HG03520 (cell line): ENCODE measurements at regions not wholly inside any gene's neighbourhood (a gene's known extent, or its start where the extent isn't known, plus 50 kb on each side); places are given as distances from the start of the nearest gene placed in this dataset.
"Not testable (repeated sequence)": the region's sequence is repeated elsewhere in the genome, so short reads cannot be mapped to it uniquely, and the experiment has no call there.

Experiments used
- ATAC-seq: cut with Tn5 transposase; IDR thresholded peaks from one replicate; pipeline ENCODE4 v1.9.1; 2021; ENCODE audit warnings: mild to moderate bottlenecking, moderate library complexity; ENCODE audit not compliant: unreplicated experiment

DNA sequence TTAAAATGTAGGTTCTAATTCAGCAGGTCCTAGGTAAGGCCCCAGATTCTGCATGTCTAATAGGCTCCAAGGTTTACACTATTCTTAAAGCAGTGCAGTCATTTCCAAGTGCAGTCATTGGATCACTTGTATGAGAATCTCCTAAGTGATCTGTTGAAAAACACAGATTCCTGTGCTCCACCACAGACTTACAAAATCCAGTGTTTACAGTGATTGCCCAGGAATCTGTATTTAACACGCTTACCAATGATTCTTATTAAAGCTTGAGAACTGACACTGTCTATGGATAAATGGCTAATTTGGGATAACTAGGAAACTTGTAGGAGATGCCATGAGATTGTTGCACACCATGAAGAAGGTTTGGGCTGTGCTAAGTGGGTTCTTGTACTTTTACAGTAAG, 104.6 kb upstream of the PLEKHG1 start:
- no peak for ATAC-seq

GRCh38 chr6:150496629-150497028, 103.1 kb upstream of the PLEKHG1 start:
- ATAC-seq: no peak

DNA sequence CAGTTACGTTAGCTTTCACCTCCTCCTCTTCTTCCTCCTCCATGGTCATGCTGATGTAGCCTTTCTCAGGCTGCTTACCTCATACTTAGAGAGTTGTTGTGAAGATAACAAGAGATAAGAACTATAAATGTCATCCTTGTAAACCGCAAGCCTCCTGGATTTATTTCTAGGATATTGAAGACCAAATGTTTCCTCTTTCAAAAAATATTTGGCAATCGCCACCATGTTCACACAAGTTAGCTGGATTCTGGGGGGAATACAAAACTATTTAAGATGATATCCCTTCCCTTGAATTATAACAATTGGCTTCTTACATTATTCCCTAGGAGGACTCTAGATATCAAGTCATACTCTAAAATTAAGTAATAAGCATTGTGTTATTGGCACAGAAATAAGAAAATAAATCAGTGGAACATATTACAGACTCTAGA, 99.8 kb upstream of the PLEKHG1 start:
- ATAC-seq: no peak

DNA sequence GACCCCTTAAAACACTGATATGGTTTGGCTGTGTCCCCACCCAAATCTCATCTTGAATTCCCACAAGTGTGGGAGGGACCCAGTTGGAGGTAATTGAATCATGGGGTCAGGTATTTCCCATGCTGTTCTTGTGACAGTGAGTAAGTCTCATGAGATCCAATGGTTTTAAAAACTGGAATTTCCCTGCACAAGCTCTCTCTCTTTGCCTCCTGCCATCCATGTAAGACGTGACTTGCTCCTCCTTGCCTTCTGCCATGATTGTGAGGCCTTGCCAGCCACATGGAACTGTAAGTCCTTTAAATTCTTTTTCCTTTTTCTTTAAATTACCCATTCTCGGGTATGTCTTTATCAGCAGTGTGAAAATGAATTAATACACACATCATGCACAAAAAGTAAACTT, 99.1 kb upstream of the PLEKHG1 start:
- not testable (repeated sequence) for ATAC-seq

- no peak for ATAC-seq
Observed at GRCh38 chr6:150503041-150503440, 96.6 kb upstream of the PLEKHG1 start.

- ATAC-seq: no peak
Observed at GRCh38 chr6:150503586-150504339, 95.9 kb upstream of the PLEKHG1 start.

DNA sequence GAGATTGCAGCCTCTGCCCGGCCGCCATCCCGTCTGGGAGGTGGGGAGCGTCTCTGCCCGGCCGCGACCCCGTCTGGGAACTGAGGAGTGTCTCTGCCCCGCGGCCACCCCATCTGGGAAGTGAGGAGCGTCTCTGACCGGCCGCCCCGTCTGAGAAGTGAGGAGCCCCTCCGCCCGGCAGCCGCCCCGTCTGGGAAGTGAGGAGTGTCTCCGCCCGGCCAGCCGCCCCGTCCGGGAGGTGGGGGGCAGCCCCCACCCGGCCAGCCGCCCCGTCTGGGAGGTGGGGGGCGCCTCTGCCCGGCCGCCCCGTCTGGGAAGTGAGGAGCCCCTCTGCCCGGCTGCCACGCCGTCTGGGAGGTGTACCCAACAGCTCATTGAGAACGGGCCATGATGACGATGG, 92.3 kb upstream of the PLEKHG1 start:
- not testable (repeated sequence) for ATAC-seq

- no peak for ATAC-seq
Observed at GRCh38 chr6:150510576-150510975, 89.1 kb upstream of the PLEKHG1 start.

- ATAC-seq: peak; percentile 65
Observed at GRCh38 chr6:150511313-150511712, 88.4 kb upstream of the PLEKHG1 start.

DNA sequence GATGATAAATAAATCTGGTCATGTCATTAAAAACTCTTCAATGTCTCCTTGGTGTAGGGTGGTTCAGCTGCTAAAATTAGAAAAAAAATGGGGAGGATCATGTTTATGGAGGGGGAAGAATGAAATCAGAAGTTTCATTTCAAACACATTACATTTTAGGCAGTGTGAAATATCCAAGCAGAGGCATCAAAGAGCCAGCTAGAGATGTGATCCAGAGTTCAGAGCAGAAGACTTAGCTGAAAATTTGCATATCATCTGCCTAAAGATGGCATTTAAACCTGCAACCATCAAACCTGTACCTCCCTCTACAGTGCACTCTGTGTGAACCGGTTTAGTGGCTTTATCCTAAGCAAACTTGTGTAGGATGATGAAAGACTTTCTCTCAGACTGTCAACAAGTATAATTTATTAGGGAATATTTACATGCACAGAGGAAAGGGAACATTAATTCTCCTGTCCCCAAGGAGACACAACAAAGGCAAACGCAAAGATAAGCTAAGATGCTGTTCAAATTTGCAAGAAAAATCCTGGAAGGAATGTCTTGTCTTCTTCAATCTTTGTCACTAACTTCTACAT, 84.8 kb upstream of the PLEKHG1 start:
- no peak for ATAC-seq

- no peak for ATAC-seq
Observed at GRCh38 chr6:150516199-150516598, 83.5 kb upstream of the PLEKHG1 start.

- no peak for ATAC-seq
Observed at GRCh38 chr6:150517175-150517574, 82.5 kb upstream of the PLEKHG1 start.

GRCh38 chr6:150521482-150521881, 78.2 kb upstream of the PLEKHG1 start:
- no peak for ATAC-seq

DNA sequence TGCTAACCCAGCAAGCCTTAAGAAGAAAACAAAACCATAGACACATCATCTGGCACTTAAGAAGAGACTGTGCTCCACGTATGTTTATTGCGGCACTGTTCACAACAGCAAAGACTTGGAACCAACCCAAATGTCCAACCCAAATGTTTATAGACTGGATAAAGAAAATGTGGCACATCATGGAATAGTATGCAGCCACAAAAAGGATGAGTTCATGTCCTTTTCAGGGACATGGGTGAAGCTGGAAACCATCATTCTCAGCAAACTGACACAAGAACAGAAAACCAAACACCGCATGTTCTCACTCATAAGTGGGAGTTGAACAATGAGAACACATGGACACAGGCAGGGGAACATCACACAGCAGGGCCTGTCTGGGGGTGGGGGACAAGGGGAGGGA, 76.5 kb upstream of the PLEKHG1 start:
- ATAC-seq: not testable (repeated sequence)

- no peak for ATAC-seq
Observed at GRCh38 chr6:150525300-150525699, 74.4 kb upstream of the PLEKHG1 start.

DNA sequence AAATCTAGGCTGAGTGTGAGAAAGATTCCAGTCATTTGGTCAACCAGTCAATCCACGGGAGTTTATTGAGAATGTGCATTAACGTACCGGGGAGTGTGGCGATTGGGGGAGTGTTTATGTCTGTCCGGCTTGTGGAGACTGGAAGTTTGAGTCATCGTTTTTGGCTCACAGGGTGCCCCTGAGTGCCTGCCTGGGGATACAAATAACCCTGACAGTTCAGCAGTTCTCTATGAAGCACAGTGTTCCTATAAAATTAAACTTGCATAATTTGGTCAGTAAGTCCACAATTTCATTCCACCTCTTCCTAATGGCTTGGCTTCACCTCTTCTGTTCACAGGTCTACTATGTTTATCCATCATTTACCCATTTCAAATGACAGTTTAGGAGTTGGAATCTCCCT, 72.6 kb upstream of the PLEKHG1 start:
- ATAC-seq: no peak

- ATAC-seq: no peak
Observed at GRCh38 chr6:150528648-150529285, 70.9 kb upstream of the PLEKHG1 start.

DNA sequence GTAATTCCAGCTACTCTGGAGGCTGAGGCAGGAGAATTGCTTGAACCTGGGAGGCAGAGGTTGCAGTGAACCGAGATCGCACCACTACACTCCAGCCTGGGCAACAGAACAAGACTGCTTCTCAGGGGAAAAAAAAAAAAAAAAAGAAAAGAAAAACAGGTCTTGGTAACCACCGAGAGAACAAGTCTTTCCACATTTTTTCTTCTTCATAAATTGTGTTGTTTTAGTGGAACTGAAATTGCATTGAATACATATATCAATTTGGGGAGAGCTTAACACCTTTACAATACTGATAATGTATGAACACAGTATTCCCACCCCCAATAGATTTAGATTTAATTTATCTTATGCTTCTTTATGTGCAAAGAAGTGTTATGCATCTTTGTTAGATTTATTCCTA, 70.0 kb upstream of the PLEKHG1 start:
- ATAC-seq: no peak

DNA sequence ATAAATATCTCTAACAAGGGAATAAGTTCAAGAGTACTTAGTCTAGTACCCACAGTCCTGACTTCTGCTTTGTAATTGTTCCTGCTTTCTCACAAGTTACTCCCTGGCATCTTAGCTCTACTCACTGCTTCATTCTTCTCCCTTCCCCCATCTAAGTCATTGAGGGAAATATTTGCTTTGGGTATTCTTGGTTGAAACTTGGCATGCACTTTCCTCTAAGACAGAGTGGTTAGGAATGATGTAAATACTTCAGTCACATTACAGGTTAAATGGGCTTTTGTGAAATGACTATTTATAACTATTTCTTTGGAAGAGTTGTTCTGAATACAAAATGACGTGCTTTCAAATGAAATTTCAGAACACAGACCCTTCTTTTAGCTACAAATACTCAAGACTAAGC, 67.7 kb upstream of the PLEKHG1 start:
- ATAC-seq: no peak

DNA sequence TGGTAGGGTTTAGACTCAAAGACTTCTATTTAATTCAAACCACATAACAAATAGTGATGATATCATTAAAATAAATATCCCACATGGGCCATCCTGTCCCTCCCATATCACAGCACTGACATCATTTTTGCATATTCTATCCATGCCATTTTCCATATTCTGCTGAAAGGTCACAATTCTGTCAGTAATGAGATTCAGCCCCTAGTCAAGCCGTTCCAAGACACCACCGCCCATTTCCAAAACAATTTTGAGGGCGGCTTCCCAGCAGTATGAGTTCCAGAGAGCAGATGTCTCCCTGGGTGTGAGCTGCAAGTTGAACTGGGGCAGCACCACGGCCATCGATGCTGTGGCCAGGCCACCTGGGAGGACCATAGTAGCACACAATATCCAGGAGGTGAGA, 65.1 kb upstream of the PLEKHG1 start:
- ATAC-seq: no peak

GRCh38 chr6:150535151-150535804, 64.4 kb upstream of the PLEKHG1 start:
- no peak for ATAC-seq

- ATAC-seq: no peak
Observed at GRCh38 chr6:150535818-150536220, 63.9 kb upstream of the PLEKHG1 start.
